NCI-H1092 treated with DMSO at 0.1 percent for 48 hours (cell line): ENCODE measurements at regions not wholly inside any gene's neighbourhood (a gene's known extent, or its start where the extent isn't known, plus 50 kb on each side); places are given as distances from the start of the nearest gene placed in this dataset.
"Not testable (repeated sequence)": the region's sequence is repeated elsewhere in the genome, so short reads cannot be mapped to it uniquely, and the experiment has no call there.

Experiments used
- DNase-seq: peaks from one replicate; lab custom pipeline; 2025; lab: John Stamatoyannopoulos, UW

DNA sequence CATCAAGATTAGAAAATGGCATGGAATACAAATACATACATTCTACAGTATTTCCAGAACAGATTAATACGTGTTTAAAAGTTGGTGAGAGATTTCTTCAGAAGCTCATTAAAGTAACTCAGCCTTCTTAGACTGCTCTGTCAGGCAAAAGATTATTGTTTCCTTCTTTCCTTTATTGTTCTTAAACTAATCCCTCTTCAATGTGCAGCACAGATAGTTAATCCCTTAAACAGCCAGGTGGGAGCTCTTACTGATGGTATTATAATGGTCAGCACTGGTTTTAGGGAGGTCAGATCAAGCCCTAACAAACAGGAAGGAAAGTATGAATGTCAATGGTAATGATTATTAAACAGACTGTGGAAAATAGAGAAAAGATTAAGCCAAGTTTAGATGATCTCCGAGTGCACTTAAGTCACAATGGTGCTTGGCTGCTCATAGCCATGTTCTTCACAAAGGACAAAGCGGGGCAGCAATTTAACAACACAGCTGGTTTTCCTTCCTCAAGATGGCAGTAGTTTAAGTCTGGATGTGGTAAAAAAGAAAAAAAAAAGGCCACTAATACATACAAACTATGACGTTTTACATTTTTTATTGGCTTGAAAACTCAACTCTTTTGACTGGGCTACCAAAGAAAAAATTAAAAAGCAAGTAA is 992.6 kb downstream of the PCDH9 start:
- DNase-seq = no peak

DNA sequence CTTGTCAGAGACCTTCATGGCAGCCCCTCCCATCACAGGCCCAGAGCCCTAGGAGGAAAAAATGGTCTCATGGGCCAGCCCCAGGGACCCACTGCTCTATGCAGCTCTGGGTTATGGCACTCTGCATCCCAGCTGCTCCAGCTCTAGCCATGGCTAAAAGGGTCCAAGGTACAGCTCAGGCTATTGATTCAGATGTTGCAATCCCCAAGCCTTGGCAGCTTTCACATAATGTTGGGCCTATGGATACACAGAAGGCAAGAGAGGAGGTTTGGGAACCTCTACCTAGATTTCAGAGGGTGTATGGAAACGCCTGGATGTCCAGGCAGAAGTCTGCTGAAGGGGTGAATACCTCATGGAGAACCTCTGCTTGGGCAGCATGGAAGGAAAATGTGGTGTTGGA is 996.0 kb downstream of the PCDH9 start:
- no peak for DNase-seq

DNA sequence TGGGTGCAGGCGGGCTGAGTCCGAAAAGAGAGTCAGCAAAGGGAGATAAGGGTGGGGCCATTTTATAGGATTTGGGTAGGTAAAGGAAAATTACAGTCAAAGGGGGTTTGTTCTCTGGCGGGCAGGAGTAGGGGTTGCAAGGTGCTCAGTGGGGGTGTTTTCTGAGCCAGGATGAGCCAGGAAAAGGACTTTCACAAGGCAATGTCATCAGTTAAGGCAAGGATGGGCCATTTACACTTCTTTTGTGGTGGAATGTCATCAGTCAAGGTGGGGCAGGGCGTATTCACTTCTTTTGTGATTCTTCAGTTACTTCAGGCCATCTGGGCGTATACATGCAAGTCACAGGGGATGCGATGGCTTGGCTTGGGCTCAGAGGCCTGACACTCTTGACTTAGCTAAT is 998.2 kb downstream of the PCDH9 start:
- DNase-seq = not testable (repeated sequence)

DNA sequence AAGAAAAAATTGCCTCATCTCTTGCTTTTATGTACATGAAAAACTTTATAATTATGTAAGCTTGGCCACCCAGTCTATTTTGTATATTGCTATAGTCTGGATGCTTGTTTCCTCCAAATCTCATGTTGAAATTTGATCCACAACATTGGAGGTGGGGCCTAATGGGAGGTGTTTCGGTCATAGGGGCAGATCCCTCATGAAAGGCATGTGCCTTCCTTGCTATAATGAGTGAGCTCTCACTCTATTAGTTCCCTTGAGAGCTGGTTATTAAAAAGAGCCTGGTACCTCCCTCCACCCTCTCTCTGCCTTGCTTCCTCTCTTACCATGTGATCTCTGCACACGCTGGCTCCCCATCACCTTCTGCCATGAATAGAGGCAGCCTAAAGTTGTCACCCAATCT is 1005.1 kb downstream of the PCDH9 start:
- no peak for DNase-seq

DNA sequence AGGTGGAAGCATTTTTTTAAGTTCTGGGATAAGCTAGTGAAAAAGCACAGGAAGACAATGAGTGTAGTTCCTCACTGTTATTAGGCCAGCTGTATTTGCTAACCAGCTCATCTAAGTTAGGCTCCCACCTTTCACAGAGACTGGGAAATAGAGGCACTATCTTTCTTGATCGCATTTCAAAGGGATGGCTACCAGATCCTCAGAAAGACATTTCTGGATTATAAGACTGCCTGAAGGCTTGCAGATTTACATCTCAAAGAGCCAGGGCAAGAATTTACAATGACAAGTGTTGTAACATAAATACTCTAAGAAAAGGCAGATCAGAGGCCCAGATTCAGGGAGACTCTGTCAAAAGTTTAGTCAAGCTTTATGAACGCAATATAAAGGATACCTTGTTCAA is 1005.5 kb downstream of the PCDH9 start:
- no peak for DNase-seq

DNA sequence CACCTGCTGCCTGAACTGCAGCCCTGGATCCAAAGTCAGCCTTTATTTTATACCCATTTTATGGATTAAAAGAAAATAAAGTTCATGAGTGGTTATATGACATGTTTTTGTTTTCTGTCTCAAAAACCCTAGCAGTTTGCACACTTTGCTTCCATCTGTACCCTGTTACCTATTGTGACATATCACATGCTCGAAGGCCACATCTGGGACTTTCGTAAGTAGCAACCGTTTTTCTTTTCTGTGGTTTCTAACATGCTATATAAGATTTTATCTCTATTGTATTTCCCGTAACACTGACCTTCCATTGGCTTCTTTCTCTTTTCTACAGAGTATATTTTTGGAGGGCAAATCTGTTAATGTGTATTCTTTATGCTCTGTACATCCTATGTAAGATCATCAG is 1007.2 kb downstream of the PCDH9 start:
- DNase-seq = no peak

DNA sequence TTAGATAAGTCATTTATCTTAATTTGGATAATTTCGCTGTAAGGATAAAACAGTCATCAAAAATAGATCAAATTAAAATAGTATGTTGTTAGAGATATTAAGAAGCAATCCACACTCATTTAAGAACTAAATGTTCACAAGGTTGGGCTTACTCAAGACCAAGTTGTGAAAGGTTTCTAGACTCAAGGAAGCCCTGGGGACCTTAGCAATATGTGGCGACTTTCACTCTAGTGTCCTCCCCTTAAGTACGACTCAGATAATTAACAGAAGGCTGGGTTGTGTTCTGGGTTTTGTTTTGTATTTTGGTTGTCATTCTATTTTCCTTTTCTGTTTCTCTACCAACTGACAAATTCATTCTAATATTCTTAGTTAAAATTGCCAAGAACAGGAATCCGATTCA is 1008.0 kb downstream of the PCDH9 start:
- no peak for DNase-seq

DNA sequence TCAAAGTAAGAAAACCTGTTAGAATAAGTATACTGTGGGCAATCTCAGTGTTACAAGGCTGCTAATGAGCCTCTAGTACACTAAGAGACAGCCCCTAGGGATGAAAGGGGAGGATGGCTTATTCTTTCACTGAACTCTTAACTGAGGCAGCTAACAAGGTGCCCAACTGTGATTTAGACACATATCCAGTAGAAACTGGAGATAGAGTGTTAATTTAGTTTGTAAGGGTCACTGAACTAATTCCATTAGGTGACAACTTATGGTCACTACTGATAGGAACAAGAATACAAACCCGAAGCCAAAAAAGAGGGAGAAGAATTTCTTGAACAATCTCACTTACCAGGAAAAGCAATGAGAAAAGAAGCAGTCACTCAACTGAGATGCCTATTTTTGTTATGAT is 1010.6 kb downstream of the PCDH9 start:
- no peak for DNase-seq

DNA sequence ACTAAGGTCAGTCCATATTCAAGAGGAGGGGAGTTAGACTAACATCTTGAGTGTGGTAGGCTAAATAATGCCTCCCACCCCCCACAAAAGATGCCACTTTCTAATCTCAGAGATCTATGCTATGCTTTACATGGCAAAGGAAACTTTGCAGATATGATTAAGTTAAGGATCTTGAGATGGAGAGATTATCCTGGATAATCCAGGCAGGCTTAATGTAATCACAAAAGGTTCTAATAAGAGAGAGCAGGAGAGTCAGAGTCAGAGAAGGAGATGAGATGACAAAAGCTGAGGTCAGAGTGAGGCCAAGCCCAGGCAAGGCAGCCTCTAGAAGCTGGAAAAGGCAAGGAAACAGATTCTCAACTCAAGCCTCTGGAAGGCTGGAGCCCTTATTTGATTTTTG is 1011.6 kb downstream of the PCDH9 start:
- DNase-seq = no peak

DNA sequence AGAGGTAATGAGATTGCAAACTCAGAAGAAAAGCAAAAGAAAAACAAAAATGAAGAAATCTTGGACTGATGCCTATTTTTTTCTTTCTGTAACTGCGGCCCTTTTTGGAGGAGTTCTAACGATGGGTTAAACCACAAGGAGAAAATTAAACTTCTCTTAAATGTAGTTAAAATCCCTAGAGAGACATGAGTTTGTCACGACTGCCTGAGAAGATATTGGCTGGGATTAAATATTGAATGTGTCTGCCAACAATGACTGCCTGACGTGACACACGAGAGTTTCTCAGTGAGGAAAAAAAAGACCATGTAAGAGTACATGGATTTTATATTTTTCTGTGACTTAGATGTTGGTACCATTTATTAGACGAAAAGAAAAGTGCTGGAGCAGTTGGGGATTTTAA is 1013.4 kb downstream of the PCDH9 start:
- DNase-seq = no peak

DNA sequence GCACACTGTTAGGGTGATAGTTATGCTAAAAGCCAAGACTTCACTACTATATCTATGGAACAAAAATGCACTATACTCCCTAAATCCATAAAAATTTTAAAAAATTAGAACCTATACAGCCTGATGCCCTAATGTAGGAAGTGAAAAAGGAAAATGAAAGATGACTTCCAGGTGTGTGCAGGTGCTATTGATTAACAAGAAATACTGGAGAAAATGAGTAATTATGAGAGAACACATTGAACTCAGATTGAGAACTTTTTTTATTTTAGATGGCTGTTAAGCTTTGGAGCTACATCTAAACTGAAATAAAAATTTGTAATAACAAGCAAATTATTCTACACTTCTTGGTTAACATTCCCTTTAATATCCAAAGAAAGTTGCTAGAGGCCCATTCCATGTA is 1015.7 kb downstream of the PCDH9 start:
- DNase-seq = no peak

DNA sequence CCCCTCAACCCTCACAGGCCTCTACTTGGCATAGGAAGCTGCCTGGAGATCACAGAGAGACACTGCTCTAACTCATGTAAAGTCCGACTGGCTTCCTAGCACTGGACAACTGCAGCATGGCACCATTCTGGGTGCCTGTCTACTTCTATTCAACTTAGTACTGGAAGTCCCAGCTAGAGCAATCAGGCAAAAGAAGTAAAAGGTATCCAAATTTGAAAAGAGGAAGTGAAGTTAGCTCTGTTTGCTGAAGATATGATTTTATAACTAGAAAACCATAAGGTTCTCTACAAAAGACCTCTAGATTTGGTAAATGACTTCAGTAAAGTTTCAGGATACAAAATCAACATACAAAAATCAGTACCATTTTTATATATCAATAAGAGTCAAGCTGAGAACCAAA is 1017.6 kb downstream of the PCDH9 start:
- no peak for DNase-seq

DNA sequence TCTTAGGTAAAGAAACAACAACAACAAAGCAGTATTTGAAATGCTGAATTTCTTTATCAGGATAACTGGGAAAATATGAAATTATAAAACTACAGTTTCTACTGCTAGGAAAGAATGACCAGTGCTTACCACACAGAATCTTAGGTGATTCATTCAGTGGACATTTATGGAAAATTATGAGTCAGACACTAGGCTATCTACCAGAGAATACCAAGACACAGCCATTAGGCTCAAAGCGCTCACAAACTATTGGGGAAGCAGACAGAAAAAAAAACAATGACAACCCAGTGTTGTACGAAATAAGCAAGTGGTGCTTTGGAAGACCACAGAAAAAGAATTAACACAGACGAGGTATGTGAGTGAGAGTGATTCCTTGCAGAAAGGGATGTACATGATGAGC is 1019.5 kb downstream of the PCDH9 start:
- no peak for DNase-seq

DNA sequence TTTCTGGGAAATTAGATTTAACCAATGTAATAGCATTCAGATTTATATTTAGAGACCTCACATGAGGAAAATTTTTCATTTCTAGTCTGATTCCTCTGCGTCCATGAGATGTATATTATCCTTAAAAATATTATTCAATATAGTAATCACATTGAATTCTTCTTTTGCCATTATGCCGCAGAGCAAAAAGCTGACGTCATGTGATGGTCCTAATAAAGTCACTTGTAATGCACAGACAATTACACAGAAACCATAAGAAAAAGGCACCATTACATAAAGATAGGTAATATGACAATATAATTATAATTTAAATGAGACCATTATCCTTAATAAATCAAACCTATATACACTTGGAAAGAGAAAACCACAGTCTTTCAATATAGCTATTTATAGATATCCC is 1021.5 kb downstream of the PCDH9 start:
- DNase-seq = no peak

DNA sequence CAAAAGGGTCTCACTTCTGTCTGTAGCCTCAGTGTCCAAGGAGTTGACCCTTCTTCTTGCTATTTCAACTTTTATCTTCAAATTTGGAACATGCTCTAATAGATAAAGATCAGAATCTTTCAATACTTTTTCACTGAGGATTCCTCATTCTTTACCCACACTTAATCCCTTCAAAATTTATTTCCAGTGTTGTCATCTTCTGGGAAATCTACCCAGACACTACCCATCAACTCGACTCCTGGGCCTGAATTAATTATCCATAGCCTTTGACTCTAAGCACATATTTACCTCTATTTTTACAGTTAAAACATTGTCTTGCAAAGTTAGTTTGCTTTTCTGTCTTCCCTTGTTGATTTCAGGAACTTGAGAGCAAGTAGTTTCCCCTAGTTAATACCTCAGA is 1022.5 kb downstream of the PCDH9 start:
- no peak for DNase-seq

DNA sequence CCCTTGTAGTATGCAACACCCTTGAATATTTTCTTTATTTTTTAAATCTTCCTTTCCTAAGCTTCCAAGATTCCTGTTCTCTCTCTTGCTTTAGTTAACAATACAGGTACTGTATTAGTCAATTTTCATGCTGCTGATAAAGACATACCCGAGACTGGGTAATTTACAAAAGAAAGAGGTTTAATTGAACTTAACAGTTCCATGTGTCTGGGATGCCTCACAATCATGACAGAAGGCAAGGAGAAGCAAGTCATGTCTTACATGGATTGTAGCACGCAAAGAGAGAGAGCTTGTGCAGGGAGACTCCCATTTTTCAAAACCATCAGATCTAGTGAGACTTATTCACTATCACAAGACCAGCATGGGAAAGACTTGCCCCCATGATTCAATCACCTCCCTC is 1024.3 kb downstream of the PCDH9 start:
- DNase-seq = no peak

DNA sequence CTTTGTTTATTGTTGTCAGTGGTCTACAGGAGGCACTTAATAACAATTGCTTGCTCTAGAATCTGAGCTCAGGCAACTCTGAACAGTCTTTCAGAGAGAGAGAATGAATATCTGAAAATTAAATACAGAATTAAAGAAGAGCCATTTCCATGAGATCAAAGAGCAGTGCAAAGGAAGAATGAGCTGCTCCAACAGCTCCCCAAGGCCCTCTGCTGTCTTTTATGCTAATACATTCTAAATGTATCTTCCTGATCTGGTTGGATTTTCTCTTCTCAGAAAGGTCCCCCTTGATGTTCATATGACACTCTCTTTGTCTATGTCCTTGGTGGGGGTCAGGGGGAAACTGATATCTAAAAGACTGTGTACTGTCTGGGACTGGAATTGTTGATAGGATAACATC is 1029.6 kb downstream of the PCDH9 start:
- peak; percentile 19 for DNase-seq

DNA sequence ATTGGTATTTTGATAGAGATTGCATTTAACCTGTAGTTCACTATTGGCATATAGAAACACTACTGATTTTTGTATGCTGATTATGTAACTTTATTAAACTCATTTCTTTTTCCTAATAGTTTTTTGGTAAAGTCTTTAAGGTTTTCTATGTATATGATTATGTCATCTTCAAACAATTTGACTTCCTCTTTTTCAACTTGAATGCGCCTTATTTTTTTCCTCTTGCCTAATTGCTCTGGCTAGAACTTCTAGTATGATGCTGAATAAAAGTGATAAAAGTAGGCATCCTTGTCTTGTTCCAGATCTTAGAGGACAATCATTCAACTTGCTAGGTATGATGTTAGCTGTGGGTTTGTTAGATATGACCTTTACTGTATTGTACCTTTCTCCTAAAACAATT is 1034.9 kb downstream of the PCDH9 start:
- no peak for DNase-seq

DNA sequence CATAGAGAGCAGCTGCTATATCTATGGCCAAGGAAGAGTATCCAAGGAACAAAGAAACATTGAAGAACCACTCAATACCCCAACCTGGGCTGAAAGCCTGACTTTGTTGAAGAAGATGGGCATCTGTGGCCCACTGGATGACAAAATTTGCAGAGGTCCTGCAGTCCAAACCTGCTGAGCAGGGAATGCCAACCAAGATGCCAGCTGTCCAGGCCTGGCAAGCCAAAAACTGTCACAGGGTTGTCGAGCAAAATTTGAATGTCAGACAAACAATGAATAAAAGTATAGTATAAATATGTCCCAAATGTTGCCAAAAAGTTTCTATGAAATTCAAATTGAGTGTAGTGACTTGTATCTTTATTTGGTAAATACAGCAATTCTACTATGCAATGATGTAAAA is 1040.2 kb downstream of the PCDH9 start:
- DNase-seq = no peak

DNA sequence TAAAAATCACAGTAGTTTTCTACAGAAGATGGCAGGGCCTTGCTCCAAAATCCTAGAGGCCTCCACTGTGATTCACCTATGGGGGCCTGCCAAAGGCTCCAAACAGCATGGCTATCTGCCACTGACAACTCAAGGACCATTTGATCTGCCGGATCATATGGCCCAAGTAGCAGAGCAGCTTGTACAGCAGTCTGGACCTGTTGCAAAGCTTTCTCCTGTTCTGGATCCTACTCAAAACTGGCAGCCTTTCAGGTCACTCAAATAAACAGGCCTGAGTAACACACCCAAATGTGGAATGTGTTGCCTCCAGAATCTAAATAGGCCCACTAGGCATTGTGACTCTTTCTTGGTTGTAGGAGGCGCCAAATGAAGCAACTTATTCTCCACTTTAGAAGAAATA is 1049.3 kb downstream of the PCDH9 start:
- DNase-seq = no peak

DNA sequence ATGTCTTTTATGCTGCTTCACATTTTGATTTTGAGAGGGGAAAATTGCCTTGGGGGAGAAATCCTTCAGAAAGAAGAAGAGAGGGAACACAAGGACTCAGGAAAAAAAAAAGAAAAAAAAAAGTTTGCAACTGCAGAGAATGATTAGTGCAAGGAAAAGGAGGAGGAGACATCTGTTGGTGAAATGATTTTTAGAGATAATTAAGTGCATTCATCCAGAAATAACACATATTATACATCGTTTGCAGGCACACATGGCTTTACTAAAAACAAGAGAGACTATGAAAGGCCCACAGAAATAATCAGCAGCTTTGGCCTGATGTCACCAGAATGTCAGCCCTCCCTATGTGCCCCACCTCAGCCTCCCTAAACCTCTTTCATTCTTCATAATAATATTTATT is 1058.2 kb downstream of the PCDH9 start:
- DNase-seq = peak; percentile 18

DNA sequence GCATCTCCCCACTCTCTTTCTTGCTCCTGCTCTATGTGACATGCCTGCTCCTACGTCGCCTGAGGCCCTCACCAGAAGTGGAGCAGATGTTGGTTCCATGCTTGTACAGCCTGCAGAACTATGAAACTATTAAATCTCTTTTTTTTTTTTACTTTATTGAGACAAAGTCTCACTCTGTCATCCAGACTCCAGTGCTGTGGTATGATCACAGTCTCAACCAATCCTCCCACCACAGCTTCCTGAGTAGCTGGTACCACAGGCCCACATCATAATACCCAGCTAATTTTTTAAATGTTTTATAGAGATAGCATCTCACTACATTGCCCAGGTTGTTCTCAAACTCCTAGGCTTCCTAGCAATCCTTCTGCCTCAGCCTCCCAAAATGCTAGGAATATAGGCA is 1067.7 kb downstream of the PCDH9 start:
- no peak for DNase-seq

DNA sequence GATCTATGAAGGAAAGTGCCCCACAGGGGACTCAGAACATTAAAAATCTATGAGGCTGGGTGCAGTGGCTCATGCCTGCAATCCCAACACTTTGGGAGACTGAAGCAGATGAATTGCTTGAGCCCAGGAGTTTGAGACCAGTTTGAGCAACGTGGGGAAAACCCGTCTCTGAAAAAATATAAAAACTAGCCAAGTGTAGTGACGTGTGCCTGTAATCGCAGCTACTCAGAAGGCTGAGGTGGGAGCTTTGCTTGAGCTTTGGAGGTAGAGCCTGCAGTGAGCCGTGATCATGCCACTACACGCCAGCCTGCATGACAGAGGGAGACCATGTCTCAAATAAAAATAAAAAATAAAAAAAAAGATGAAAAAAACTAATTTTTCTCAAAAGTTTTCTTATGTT is 1070.6 kb downstream of the PCDH9 start:
- no peak for DNase-seq

DNA sequence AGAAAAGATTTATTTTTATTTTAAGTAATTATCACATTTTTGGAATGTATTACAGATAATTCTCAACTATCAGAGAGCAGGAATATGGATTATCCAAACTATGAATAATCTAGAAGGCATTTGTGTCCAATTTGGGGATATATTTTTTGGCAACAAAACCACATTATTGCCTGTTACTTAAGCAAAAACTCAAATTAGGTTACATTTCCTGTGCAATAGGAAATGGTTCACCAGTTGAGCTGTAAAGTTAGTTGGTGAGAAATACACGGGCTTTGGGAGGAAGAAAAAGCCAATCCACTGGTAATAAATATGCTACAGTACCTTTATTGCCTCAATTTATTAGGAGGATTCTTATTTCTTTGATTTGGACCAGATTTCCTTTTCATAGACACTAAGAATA is 1075.2 kb downstream of the PCDH9 start:
- DNase-seq = no peak

DNA sequence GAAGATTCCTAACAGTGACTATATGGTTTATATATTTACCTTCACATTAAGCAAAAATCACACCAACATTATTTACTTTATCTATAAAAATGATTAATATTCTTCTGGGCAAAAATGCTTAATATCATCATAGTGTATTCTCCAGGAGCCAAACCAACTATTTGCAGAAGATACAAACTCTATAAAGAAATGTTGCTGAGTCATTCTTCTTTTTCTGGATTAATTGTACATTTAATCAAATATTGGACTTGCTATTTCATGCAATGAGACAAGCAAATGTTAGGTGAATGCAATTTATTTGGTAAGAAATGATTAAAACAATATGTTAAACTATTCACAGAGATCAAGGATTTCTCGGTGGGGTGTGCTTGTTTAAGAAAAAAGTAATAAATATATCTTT is 1075.8 kb downstream of the PCDH9 start:
- DNase-seq = no peak
